HL-60 (cell line): ENCODE measurements at regions not wholly inside any gene's neighbourhood (a gene's known extent, or its start where the extent isn't known, plus 50 kb on each side); places are given as distances from the start of the nearest gene placed in this dataset.

Experiments
- TF ChIP-seq, protein P1 (sequence below): IDR thresholded peaks from one replicate; pipeline ENCODE4 v1.5.1; 2011; ENCODE audit warnings: low read length, control low read depth, inconsistent platforms; ENCODE audit not compliant: insufficient read depth
- TF ChIP-seq, protein P2 (sequence below): IDR thresholded peaks from 2 replicates; pipeline ENCODE4 v1.6.1; 2012; ENCODE audit warnings: low read depth; ENCODE audit not compliant: insufficient replicate concordance

DNA sequence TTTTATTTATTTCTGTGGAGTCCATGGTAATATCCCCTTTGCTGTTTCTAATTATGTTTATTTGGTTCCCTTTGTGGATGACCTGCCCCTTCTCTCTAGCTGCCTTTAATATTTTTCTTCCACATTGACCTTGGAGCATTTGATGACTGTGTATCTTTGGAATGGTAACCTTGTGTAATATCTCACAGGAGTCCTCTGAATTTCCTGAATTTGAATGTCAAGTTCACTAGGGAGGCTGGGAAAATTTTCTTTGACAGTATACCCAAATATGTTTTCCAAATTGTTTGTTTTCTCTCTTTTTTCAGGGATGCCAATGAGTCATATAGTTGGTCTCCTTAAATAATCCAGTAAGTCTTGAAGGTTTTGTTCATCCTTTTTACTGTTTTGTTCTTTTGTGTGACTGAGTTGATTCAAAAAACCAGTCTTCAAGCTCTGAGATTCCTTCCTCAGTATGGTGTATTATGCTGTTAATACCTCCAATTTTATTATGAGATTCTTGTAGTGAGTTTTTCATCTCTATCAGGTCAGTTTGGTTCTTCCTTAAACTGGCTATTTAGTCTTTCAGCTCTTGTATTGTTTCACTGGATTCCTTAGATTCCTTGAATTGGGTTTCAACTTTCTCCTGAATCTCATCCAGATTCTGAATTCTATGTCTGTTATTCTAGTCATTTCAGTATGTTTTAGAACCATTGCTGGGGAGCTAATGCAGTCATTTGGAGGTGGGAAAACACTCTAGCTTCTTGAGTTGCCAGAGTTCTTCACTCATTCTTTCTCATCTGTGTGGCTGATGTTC is 349.0 kb upstream of the TARS1 start:
- TF ChIP-seq, protein P1, sequence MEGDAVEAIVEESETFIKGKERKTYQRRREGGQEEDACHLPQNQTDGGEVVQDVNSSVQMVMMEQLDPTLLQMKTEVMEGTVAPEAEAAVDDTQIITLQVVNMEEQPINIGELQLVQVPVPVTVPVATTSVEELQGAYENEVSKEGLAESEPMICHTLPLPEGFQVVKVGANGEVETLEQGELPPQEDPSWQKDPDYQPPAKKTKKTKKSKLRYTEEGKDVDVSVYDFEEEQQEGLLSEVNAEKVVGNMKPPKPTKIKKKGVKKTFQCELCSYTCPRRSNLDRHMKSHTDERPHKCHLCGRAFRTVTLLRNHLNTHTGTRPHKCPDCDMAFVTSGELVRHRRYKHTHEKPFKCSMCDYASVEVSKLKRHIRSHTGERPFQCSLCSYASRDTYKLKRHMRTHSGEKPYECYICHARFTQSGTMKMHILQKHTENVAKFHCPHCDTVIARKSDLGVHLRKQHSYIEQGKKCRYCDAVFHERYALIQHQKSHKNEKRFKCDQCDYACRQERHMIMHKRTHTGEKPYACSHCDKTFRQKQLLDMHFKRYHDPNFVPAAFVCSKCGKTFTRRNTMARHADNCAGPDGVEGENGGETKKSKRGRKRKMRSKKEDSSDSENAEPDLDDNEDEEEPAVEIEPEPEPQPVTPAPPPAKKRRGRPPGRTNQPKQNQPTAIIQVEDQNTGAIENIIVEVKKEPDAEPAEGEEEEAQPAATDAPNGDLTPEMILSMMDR = no peak
- TF ChIP-seq, protein P2, sequence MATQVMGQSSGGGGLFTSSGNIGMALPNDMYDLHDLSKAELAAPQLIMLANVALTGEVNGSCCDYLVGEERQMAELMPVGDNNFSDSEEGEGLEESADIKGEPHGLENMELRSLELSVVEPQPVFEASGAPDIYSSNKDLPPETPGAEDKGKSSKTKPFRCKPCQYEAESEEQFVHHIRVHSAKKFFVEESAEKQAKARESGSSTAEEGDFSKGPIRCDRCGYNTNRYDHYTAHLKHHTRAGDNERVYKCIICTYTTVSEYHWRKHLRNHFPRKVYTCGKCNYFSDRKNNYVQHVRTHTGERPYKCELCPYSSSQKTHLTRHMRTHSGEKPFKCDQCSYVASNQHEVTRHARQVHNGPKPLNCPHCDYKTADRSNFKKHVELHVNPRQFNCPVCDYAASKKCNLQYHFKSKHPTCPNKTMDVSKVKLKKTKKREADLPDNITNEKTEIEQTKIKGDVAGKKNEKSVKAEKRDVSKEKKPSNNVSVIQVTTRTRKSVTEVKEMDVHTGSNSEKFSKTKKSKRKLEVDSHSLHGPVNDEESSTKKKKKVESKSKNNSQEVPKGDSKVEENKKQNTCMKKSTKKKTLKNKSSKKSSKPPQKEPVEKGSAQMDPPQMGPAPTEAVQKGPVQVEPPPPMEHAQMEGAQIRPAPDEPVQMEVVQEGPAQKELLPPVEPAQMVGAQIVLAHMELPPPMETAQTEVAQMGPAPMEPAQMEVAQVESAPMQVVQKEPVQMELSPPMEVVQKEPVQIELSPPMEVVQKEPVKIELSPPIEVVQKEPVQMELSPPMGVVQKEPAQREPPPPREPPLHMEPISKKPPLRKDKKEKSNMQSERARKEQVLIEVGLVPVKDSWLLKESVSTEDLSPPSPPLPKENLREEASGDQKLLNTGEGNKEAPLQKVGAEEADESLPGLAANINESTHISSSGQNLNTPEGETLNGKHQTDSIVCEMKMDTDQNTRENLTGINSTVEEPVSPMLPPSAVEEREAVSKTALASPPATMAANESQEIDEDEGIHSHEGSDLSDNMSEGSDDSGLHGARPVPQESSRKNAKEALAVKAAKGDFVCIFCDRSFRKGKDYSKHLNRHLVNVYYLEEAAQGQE = no peak
